Peyer's patch (tissue), 4 donors: ENCODE measurements at regions not wholly inside any gene's neighbourhood (a gene's known extent, or its start where the extent isn't known, plus 50 kb on each side); places are given as distances from the start of the nearest gene placed in this dataset.
A peak's percentile ranks its signal among the peaks of the same experiment; 100 is the strongest.

Source experiments
- DNase-seq, 3 donors: peaks; one replicate each; pipeline ENCODE4 v3.0.0-alpha.2; 2017 to 2019
- H3K27ac ChIP-seq, 4 donors: fragments of 200-600 bp; sonication (generic); one replicate each; pipeline ENCODE4 v1.5.1; 2016 to 2019
- H3K27me3 ChIP-seq, 2 donors: fragments of 200-600 bp; sonication (generic); one replicate each; pipeline ENCODE4 v1.5.1; 2019
- H3K36me3 ChIP-seq, 3 donors: fragments of 200-600 bp; sonication (generic); one replicate each; pipeline ENCODE4 v1.5.1; 2016 to 2019
- H3K4me1 ChIP-seq, 4 donors: fragments of 200-600 bp; sonication (generic); one replicate each; pipeline ENCODE4 v1.5.1; 2016 to 2019
- H3K4me3 ChIP-seq, 4 donors: fragments of 200-600 bp; sonication (generic); 1 replicate in 3 of 4; 2 replicates in 1 of 4; pipeline ENCODE4 v1.5.1; 2016 to 2019; ENCODE audit warnings: mild to moderate bottlenecking in 1 of 4
- H3K9me3 ChIP-seq, 4 donors: fragments of 200-600 bp; sonication (generic); one replicate each; pipeline ENCODE4 v1.5.1; 2016 to 2019; ENCODE audit warnings: mild to moderate bottlenecking in 1 of 4
- CTCF ChIP-seq, 6 experiments: fragments of 450-650 bp in 4 of 6; fragments of 200-600 bp in 2 of 6; sonication (generic) in 1 of 6; IDR thresholded peaks; one replicate each; pipeline ENCODE4 v1.5.1; 2017 to 2019; ENCODE audit warnings: antibody characterized with exemption in 6 of 6, mild to moderate bottlenecking in 3 of 6, moderate library complexity in 1 of 6
- POLR2A ChIP-seq, 2 donors: fragments of 450-650 bp; IDR thresholded peaks; one replicate each; pipeline ENCODE4 v1.5.1; 2017; ENCODE audit warnings: antibody characterized with exemption in 2 of 2, mild to moderate bottlenecking in 2 of 2, moderate library complexity in 2 of 2

- no peak for DNase-seq
- no peak for TF ChIP-seq POLR2A (IDR thresholded peaks at IDR 0.05)
- TF ChIP-seq CTCF (IDR thresholded peaks at IDR 0.05): no peak
- H3K4me3 ChIP-seq: no peak overlapping the region
- H3K27ac ChIP-seq: no peak overlapping the region
- no peaks in the 10 kb centered on the region for H3K4me1 ChIP-seq
- H3K9me3 ChIP-seq: no peaks in the 10 kb centered on the region
- no peaks in the 10 kb centered on the region for H3K36me3 ChIP-seq
- H3K27me3 ChIP-seq: no peaks in the 10 kb centered on the region
Measured at GRCh38 chr12:44961887-44962286, 85.8 kb upstream of the NELL2 start.

- H3K36me3 ChIP-seq: no peaks in the 10 kb centered on the region
- H3K9me3 ChIP-seq: no peaks in the 10 kb centered on the region
- no peak overlapping the region for H3K4me3 ChIP-seq
- no peak overlapping the region for H3K27ac ChIP-seq
- TF ChIP-seq POLR2A (IDR thresholded peaks at IDR 0.05): no peak
- no peak for TF ChIP-seq CTCF (IDR thresholded peaks at IDR 0.05)
- no peaks in the 10 kb centered on the region for H3K27me3 ChIP-seq
- no peak for DNase-seq
- H3K4me1 ChIP-seq: no peaks in the 10 kb centered on the region
Measured at GRCh38 chr12:44960856-44961255, 84.7 kb upstream of the NELL2 start.

- no peaks in the 10 kb centered on the region for H3K4me1 ChIP-seq
- TF ChIP-seq CTCF (IDR thresholded peaks at IDR 0.05) (no peak), POLR2A (IDR thresholded peaks at IDR 0.05) (no peak)
- H3K27ac ChIP-seq: no peak overlapping the region
- H3K4me3 ChIP-seq: no peak overlapping the region
- H3K27me3 ChIP-seq: no peaks in the 10 kb centered on the region
- no peaks in the 10 kb centered on the region for H3K36me3 ChIP-seq
- DNase-seq: no peak
- no peaks in the 10 kb centered on the region for H3K9me3 ChIP-seq
Measured at GRCh38 chr12:44960423-44960822, 84.3 kb upstream of the NELL2 start.

- no peaks in the 10 kb centered on the region for H3K36me3 ChIP-seq
- DNase-seq: no peak
- TF ChIP-seq CTCF (IDR thresholded peaks at IDR 0.05) (no peak), POLR2A (IDR thresholded peaks at IDR 0.05) (no peak)
- no peaks in the 10 kb centered on the region for H3K27me3 ChIP-seq
- no peak overlapping the region for H3K27ac ChIP-seq
- no peak overlapping the region for H3K4me3 ChIP-seq
- H3K9me3 ChIP-seq: no peaks in the 10 kb centered on the region
- H3K4me1 ChIP-seq: no peaks in the 10 kb centered on the region
Measured at GRCh38 chr12:44947163-44947562, 71.0 kb upstream of the NELL2 start.

GRCh38 chr12:44942714-44943113, 66.6 kb upstream of the NELL2 start:
- Histone ChIP-seq H3K27ac (no peak overlapping the region), H3K9me3 (no peaks in the 10 kb centered on the region), H3K36me3 (no peaks in the 10 kb centered on the region), H3K4me3 (no peak overlapping the region), H3K27me3 (no peaks in the 10 kb centered on the region), H3K4me1 (no peaks in the 10 kb centered on the region)
- no peak for TF ChIP-seq CTCF (IDR thresholded peaks at IDR 0.05)
- no peak for TF ChIP-seq POLR2A (IDR thresholded peaks at IDR 0.05)
- DNase-seq: no peak

- no peak for TF ChIP-seq POLR2A (IDR thresholded peaks at IDR 0.05)
- TF ChIP-seq CTCF (IDR thresholded peaks at IDR 0.05): peak in 5 of 6 experiments; percentile 41 to 76 (median 65)
- no peak overlapping the region for H3K27ac ChIP-seq
- H3K4me3 ChIP-seq: no peak overlapping the region
- DNase-seq: no peak
- H3K27me3 ChIP-seq: no peaks in the 10 kb centered on the region
- no peaks in the 10 kb centered on the region for H3K4me1 ChIP-seq
- no peaks in the 10 kb centered on the region for H3K36me3 ChIP-seq
- no peaks in the 10 kb centered on the region for H3K9me3 ChIP-seq
Measured at GRCh38 chr12:44930972-44931600, 55.0 kb upstream of the NELL2 start.
